T47D (cell line): ENCODE measurements at regions not wholly inside any gene's neighbourhood (a gene's known extent, or its start where the extent isn't known, plus 50 kb on each side); places are given as distances from the start of the nearest gene placed in this dataset.
"Not testable (repeated sequence)": the region's sequence is repeated elsewhere in the genome, so short reads cannot be mapped to it uniquely, and the experiment has no call there.

Source experiments
- DNase-seq, 2 experiments: peaks; one replicate each; pipeline versions ENCODE4 v3.0.0 to v3.0.0-alpha.2; 2011 to 2012; ENCODE audit warnings: low read depth in 1 of 2, low spot score in 1 of 2
- JUND ChIP-seq: IDR thresholded peaks from 2 replicates; pipeline ENCODE4 v1.6.1; 2012; ENCODE audit warnings: low read depth
- in situ Hi-C: cut with HindIII; loops from 2 replicates; pipeline ENCODE4 v1.10.0; 2016; ENCODE audit warnings: low sequenced_read_pairs, low pct_unique_long_range_greater_than_20kb

GRCh38 chr1:2949966-2950925 is 71.0 kb upstream of the ACTRT2 start:
- in situ Hi-C loops: no loop called here
- DNase-seq: no peak
- TF ChIP-seq JUND: no peak

- no peak for TF ChIP-seq JUND
- no peak for DNase-seq
- in situ Hi-C loops: no loop called here
These were observed 70.4 kb upstream of the ACTRT2 start for GRCh38 chr1:2950926-2951305.

GRCh38 chr1:2951856-2952255 is 69.4 kb upstream of the ACTRT2 start:
- TF ChIP-seq JUND: no peak
- in situ Hi-C loops: no loop called here
- no peak for DNase-seq

GRCh38 chr1:2952371-2952770 is 68.9 kb upstream of the ACTRT2 start:
- no peak for TF ChIP-seq JUND
- DNase-seq: no peak
- in situ Hi-C loops: no loop called here

GRCh38 chr1:2952992-2953391 is 68.3 kb upstream of the ACTRT2 start:
- DNase-seq: no peak
- no peak for TF ChIP-seq JUND
- in situ Hi-C loops: no loop called here

- no peak for TF ChIP-seq JUND
- in situ Hi-C loops: no loop called here
- no peak for DNase-seq
These were observed 67.5 kb upstream of the ACTRT2 start for GRCh38 chr1:2953688-2954285.

- no peak for TF ChIP-seq JUND
- DNase-seq: no peak
- in situ Hi-C loops: no loop called here
These were observed 65.6 kb upstream of the ACTRT2 start for GRCh38 chr1:2955652-2956051.

GRCh38 chr1:2956576-2956975 is 64.7 kb upstream of the ACTRT2 start:
- no peak for TF ChIP-seq JUND
- in situ Hi-C loops: no loop called here
- DNase-seq: no peak

- no peak for TF ChIP-seq JUND
- no peak for DNase-seq
- in situ Hi-C loops: no loop called here
These were observed 63.9 kb upstream of the ACTRT2 start for GRCh38 chr1:2957329-2957728.

GRCh38 chr1:2959881-2960280 is 61.4 kb upstream of the ACTRT2 start:
- DNase-seq: not testable (repeated sequence)

GRCh38 chr1:2961081-2961480 is 60.2 kb upstream of the ACTRT2 start:
- no peak for TF ChIP-seq JUND
- in situ Hi-C loops: no loop called here

More at GRCh38 chr1:2959881-2960280, 61.4 kb upstream of the ACTRT2 start:
- in situ Hi-C loops: not testable (repeated sequence)

GRCh38 chr1:2961661-2962060 is 59.6 kb upstream of the ACTRT2 start:
- TF ChIP-seq JUND: no peak
- in situ Hi-C loops: no loop called here

More at GRCh38 chr1:2961081-2961480, 60.2 kb upstream of the ACTRT2 start:
- DNase-seq: no peak

GRCh38 chr1:2962061-2962460 is 59.2 kb upstream of the ACTRT2 start:
- no peak for TF ChIP-seq JUND
- in situ Hi-C loops: no loop called here
- DNase-seq: no peak

More at GRCh38 chr1:2961661-2962060, 59.6 kb upstream of the ACTRT2 start:
- no peak for DNase-seq
